ENCODE measurements at regions not wholly inside any gene's neighbourhood (a gene's known extent, or its start where the extent isn't known, plus 50 kb on each side); places are given as distances from the start of the nearest gene placed in this dataset.

DNA sequence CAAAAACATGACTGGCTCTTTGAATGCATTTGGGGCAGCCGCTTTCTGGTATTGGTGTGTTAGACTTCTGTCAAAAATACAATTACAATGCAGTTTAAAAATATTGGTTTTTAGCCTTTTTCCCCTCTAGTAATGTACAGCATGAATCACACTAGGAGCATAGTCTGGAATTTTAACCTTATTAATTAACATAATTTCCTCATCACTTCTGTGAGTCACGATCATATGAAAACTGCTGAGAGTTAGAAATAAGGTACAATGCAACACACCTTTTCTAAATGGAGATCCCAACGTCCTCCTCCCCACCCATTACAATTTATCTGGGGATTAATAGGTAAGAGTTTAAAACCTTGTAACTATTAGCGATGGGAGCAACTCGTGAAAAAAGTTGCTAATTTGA is 297.1 kb upstream of the RIMS1 start:
- TF ChIP-seq, protein P1, sequence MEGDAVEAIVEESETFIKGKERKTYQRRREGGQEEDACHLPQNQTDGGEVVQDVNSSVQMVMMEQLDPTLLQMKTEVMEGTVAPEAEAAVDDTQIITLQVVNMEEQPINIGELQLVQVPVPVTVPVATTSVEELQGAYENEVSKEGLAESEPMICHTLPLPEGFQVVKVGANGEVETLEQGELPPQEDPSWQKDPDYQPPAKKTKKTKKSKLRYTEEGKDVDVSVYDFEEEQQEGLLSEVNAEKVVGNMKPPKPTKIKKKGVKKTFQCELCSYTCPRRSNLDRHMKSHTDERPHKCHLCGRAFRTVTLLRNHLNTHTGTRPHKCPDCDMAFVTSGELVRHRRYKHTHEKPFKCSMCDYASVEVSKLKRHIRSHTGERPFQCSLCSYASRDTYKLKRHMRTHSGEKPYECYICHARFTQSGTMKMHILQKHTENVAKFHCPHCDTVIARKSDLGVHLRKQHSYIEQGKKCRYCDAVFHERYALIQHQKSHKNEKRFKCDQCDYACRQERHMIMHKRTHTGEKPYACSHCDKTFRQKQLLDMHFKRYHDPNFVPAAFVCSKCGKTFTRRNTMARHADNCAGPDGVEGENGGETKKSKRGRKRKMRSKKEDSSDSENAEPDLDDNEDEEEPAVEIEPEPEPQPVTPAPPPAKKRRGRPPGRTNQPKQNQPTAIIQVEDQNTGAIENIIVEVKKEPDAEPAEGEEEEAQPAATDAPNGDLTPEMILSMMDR (IDR thresholded peaks at IDR 0.05) = no peak
- TF ChIP-seq POLR2A (IDR thresholded peaks at IDR 0.05) (no peak), POLR2AphosphoS5 (IDR thresholded peaks at IDR 0.05) (no peak)

Data from prostate gland (tissue), 2 donors.